Limb (tissue), 2 donors: ENCODE measurements at regions not wholly inside any gene's neighbourhood (a gene's known extent, or its start where the extent isn't known, plus 50 kb on each side); places are given as distances from the start of the nearest gene placed in this dataset.

Experiments
- DNase-seq, 2 donors: peaks; one replicate each; pipeline ENCODE4 v3.0.0-alpha.2; 2016; ENCODE audit errors: extremely low spot score in 2 of 2

DNA sequence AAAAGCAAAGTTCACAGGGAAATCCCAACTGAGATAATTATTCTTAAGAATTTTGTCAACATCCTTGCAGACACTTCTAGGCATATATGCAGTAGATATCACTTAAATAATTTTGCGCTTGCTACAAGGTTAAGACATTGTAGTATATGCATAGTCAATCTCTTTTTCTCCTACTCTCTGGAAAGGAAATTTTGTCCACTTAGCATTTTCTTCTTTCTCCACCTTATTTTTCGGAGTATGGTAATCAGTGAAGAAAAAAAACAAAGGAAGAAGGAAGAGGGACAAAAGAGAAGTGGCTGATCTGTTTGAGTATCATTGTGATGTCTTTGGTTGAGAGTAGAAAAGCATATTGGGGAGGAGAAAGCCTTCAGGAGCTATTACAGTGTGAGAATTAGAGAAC, 104.6 kb downstream of the LACC1 start:
- DNase-seq = no peak

DNA sequence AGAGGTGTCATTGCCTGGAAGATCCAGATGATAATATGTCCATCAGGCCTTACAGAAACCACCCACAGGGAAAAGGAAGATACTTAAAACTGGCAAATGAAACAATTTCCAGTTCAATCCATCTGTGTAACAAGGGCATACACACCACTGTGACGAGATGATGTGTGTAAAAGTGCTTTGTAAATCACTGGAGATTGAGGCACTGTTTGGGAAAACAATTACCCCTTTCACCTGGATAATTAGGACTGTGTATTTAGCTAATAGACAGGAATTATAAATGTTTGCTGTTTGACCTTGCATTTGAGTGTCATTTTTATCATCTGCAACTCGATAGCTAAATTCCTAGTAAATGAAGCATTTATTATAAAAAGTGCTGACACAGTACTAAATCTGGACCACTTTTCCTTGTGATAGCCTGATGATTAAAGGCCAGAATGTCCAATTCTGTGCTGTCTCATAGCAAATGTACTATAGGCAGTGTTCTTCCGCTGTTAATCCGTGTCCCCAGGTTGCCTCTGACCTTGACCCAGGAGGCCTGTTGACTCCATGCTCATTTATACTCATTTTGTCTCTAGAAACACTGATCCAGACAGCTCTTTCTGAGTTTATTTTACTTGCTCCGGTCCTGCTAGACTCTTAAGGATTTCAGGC, 105.8 kb downstream of the LACC1 start:
- no peak for DNase-seq

DNA sequence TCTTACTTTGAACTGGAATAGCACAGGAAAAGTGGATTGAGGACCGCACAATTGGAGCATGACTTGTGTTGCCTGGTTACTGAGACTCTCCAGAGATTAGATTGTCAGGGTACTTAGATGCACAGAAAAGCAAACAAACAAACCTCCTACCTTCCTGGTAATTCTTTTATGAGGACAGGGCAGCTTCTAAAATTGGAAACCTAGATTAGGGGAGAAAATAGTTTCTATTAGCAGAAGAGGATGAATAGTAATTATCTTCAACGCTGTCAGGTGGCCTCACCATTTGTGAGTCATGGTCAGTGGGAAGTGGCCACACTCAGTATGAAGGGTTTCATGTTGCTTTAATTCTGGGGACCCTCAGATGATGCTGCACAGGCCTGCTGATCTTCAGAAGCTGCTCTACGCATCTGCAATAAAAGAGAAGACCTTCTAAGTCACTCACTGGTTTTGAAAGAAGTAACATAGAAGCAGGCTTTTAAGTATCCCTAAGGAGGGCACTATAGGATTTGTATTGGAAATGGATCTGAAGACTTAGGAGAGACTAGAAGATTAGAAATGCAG, 106.8 kb downstream of the LACC1 start:
- DNase-seq = no peak

DNA sequence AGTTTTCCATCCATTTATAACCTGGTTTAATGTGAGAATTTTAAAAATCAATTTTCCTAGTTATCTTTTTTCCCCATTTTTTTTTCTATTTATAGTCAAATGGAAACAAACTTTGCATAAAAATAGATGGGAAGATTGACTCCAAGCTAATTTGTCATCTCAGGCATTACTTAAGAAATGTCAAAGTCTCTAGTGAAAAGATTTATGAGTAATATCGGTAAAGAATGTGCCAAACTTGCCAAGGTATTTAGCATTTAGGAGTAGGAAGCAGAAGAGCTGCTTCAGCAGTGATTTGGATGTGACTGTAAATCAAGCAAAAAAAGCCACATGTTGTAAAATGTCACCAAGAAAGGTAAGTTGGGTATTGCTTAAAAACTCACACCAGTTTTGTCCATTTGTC, 108.6 kb downstream of the LACC1 start:
- no peak for DNase-seq

DNA sequence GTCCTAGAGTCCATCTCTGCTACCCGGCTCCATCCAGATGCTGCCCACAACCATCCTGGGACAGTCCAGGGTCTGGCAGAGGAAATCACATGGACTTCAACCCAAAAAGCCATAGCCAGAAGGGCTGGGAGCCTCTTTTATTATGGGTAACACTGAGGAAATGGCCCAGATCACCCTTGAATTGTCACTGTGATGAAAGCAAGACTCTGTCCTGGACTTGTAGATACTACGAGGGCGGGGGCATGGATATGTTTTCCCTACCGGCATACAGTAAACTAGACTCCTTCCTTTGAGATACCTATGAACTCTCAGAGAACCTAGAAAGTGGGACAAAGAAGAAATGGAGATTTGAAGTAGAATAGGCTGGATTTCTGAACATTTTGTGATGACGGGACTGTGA, 110.3 kb downstream of the LACC1 start:
- no peak for DNase-seq

DNA sequence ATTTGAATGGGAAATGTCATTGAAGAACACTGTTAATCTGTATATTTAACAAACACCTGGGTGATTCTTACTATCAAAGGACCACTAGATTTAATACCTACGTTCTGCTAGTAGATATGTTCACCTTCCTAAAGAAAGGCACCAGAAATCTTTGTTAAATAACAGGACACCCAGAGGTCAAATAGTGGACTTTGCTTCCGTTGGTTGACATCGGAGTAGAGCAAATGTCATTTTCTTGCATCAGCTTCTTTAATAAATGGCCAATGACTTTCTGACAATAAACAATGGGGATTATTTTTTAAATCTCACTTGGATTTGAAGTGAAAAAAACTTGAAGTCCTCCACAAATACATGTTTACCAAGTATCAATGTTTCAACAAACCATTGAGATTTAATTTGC, 111.1 kb downstream of the LACC1 start:
- DNase-seq = no peak

DNA sequence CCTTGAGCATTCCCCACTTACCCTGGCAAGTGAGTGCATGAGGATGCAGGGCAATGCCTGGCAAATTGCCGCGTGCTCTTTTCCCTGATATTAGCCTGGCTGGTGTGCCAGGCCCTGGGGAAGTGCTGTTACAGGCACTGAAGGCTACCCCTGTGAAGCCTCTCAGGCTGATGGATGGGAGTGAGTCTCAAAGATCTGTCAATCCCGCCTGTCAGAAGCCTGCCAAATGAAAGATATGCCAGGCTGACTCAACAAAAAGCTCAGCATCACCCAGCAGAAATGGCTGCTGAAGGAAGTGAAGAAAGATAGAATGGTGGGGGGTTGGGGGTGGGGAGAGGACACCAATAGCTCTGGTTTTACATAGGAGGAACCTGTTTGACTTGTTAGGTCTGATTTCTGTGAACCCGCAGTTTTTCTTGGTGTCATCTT, 112.1 kb downstream of the LACC1 start:
- DNase-seq = no peak

DNA sequence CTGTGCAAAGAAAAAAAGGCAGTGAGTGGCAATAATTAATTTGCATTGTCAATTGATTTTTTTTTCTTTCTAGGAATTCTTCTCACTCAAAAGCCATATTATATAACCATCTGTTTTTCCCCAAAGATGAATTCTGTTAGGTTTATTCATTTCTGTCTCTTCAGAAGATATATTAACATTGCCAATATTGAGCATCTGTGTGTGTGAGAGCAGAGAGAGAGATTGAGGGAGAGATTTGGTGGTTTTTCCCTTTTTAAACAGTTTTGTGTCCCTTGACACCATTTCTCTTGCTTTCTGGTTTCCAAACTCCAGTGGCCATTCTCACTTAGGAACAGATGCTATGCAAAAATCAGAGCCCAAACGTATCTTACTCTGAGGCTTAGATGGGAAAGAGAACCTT, 112.5 kb downstream of the LACC1 start:
- DNase-seq = no peak

DNA sequence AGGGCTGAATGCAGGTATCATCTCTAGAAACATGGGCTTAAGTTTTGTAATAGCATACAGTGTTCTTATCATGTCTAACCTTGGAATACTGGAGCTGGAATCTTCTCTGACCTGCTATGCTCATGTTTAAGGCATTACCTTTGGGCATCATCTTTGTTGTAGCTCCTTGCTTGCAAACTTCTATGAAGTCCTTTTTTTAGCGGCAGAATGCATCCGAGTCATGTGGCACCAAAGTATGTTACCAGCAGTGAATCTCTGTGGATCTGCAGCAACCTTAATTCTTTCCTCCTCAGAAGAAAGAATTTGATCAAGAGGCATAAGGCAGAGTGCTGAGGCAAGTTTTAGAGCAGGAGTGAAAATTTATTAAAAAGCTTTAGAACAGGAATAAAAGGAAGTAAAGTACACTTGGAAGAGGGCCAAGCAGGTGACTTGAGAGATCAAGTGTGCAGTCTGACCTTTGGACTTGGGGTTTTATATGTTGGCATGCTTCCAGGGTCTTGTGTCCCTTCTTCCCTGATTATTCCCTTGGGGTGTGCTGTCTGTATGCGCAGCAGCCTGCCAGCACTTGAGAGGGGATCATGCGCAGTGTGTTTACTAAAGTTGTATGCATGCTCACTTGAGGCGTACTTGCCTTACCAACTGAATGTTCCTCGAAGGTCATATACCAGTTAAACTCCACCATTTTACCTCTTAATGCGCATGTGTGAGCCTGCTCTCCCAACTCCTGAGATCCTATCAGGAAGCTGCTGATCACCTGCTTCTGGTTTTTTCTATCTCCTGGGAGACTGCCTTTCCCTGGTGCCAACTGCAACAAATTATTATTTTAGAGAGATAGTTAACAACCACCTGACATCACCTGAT, 115.5 kb downstream of the LACC1 start:
- no peak for DNase-seq

DNA sequence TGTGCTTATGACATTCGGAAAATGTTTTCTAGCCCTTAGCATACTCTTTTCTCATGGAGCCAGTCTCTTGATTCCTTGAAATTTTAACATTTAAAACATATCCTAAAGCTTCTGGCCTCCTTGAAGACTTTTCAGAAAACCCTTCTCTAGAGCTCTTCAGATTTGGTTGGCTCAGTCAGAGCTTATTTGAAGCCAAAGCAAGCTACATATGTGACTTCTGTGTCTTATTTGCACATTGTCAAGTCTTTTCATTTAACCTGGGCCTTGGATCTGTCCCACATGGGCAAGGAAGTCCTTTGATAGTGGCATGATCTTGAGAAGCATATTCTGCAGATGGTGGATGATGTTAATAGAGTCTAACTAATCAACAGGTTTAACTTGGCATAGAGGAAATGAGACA, 116.5 kb downstream of the LACC1 start:
- no peak for DNase-seq

DNA sequence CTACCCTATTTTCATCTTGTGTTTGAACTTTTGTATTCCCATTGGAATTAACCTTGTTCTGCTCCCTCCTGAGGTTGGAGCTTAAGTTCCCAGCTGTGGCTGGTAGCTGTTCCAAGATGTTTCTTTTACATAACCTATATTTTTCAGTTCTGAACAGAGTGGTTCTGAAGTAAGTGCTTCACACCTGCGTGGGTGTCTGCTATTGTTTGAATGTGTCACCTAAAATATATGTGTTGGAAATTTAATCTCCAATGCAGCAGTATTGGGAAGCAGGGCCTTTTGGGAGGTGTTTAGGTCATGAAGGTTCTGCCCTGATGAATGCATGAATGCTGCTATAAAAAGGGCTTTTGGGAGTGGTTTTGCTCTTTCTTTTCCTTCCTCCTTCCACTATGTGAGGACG, 123.8 kb downstream of the LACC1 start:
- no peak for DNase-seq

DNA sequence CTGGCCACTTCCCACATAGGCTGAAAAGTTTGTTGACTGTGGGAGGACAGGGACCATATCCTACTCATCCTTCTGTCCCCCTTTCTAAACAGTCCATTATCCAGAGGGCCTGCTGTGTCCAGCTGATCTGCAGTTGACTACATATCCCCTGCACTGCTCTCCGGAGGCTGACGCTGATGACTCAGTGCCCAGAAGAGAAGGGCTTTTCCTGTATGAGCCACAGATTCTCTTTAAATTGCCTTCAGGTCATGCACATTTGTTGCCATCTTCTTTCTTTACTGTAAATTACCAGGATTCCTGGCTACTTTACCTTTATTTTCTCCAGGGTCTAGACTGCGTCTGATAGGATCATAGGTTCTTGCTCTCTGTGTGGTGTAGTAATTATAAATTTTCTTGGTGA, 125.2 kb downstream of the LACC1 start:
- DNase-seq = no peak

DNA sequence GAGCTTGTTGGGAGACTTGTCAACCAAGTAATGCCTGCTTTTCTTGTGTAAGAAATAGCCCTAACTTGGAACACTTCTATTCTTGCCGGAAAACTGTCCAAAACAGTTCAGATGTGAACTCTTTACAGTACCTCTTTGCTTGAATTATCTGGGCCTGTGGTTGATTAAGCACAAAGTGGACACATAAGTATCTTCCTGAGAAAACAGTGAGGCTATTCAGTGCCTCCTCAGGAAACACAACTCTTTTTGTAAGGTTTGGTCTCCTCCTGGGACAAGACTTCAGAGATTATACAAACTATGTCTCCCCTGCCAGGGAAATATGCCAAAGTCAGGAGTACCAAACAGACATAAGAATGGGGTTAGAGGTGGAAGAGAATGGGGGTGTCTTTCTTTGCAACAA, 127.7 kb downstream of the LACC1 start:
- no peak for DNase-seq

DNA sequence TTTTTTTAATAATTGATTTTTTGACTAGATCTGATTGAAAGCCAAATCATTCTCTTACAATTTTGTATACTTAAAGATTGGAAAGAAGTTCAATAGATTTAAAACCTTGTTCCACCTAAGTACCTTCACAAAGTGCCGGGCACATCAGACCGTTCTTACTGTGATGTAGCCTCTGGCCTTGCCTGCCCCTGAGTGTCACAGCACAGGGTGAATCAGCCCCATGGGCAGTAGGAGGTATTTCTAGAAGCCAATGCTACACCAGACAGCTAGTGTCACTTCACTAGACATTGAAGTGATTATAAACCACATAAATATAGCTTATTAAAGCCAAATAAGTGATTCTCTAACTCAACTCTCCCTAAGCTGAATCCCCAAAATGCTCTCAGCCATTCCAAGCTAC, 131.3 kb downstream of the LACC1 start:
- no peak for DNase-seq

DNA sequence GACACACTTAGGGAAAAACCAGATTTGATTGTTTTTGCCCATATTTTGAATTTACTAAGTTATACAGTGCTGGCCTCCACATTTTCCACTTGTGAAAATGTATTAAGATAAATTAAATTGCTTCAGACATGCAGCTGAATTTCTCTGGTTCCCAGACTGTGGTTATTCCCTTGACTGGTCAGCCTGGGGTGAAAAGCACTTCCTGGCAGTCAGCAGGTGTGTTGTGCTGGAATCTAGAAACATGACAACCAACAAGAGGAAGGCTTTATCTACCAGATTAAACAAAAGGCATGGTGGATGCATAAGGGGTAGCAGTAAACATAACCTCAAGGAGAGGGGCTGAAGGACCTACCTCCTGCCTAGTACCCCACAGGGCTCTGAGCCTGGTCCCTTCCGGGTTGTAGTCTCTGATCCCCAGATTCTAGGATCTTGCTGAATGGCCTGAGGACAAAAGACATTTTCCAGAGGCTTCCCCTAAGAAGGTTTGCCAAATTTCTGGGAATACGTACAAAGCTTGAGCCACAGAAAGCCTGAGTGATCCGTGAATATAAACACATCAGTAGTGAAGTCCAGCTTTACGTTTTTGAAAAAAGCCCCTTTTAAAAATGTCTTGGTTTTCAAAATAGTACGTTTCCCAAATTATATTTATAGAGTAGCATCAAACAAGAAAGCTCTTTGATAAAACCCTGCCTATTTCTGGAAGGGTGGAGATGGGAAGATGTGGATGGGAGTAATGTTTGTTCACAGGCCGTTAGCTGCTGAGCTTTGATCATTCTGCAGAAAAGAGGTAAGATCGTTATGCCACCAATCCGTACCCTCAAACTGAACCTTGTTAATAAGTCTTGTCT, 133.4 kb downstream of the LACC1 start:
- no peak for DNase-seq

DNA sequence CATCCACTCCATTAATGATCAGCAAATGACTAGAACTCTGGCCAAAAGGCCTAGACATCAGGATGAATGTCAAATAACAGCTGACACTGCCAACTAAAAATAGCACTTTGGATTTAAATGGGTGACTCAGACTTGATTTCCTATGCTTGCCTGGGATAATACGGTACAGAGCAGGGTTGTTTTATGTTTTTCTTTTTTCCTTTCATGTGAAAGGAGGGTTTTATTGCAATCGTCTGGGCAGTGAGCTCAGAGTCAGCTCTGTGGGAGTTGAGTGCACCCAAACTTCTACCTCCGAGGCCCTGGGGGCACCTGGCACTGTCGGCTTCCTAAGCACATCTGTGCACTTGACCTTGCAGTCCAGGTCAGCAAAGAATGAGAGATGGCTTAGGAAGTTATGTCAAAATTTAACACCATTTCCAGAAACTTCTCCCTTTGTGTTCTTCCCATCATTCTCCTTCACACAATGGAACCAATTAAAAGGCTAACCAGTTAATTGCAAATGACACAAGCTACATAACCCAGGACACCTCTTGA, 134.1 kb downstream of the LACC1 start:
- DNase-seq = no peak

DNA sequence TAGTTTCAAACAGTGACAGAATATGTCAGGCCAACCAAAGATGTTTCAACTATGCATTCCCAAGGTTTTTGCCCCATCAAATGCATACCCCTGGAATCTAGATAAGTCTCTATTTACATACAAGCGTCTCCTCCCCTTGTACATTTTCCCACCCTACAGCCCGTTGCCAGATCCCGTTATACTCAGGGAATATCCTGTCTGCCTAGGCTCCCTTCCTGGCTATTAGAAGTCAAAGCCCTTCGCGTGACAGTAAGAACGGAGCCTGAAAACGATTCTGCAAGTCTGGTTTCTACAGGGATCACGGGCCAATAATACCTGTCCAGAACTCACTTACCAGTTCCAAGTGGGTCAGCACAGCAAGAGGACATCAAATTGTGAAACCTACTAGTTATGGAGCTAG, 134.8 kb downstream of the LACC1 start:
- no peak for DNase-seq

DNA sequence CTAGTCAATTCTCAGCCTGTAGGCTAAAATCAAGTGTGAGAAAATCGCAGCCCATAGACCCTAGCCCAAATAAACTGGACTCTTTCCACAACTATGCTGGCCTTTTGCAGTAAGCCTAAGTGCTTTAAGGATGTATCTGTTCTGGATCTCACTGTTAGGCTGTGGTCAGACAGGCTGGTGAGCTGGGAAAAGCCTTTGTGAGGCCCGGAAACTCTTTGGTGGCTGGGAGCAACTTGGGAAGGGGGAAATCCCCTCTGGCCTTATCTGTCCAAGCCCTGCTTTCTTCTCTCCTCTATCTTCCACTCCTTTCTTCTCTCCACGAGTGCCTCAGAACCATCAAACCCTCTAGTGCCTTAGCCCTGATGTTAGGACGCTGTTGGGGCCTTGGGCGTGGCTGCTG, 135.4 kb downstream of the LACC1 start:
- no peak for DNase-seq

DNA sequence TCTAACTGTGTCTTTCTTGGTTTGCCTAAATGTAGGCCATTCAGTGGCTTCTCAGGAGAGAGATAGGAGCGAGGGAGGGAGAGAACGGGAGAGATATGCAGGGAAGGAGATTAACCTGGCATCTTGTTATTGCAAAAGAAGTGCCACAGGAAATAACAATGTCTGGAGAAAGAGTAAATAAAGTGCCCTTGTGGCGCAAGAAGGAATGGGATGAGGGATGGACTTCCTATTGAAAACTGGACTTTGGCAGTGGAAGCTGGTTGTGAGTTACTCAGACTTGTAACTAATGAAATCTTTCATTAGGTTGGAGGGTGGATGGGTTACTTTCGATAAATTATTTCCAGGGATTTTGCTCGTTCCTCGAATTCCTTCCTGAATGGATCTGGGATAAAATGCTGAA, 136.1 kb downstream of the LACC1 start:
- DNase-seq = no peak

DNA sequence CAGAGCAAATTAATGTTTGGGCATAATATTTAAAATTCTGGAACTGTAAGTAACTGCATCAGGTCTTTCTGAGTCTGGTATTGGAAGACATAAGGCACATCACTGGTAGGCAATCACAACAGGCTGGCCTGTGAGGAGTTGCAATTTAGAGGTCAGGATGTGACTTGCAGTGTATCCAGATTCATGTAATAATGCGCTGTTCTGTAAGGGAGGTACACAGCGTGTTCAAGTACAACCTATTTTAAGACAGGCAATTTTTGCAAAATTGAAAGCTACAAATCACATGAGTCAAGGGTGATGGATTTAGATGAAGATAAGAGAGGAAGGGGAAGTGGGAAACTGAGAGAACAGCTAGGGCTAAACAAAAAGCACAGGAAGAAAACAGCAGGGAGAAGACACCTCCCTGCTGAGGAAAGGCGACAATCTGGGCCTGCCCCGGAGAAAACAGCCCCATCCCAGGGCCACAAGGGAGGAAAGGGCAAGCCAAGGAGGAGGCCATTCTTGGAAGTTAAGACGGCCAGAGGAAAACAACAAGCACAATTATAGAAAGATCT, 138.1 kb downstream of the LACC1 start:
- no peak for DNase-seq

DNA sequence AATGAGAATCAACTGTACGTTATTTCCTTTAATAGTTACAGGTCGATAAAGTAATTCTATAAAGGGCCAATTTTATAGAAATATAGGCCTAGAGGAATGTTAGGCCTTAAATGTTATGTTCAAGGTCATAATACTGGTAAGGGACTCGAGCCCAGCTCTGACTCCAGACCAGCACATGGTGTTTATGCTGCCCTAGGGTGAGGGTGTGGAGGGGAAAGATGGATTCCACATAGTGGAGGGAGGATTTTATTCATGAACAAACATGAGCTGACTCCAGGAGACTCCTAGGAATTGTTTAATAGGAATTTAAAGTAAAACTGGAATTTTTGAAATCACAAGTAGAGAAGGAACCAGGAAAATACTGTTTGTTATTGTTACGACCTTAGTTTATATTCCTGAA, 139.9 kb downstream of the LACC1 start:
- no peak for DNase-seq
